Spleen (tissue), 11 donors: ENCODE measurements at regions not wholly inside any gene's neighbourhood (a gene's known extent, or its start where the extent isn't known, plus 50 kb on each side); places are given as distances from the start of the nearest gene placed in this dataset.

Experiments used
- DNase-seq: peaks from one replicate; pipeline ENCODE4 v3.0.0-alpha.2; 2020
- H3K27ac ChIP-seq, 8 donors: fragments of 200-600 bp; sonication (generic) in 7 of 8; 1 replicate in 4 of 8; 2 replicates in 4 of 8; pipeline versions ENCODE4 v1.5.0 to v1.8.0; 2016 to 2021; ENCODE audit warnings: inconsistent platforms in 4 of 8, mild to moderate bottlenecking in 4 of 8, moderate library complexity in 1 of 8
- H3K27me3 ChIP-seq, 7 donors: fragments of 200-600 bp; sonication (generic) in 6 of 7; replicated peaks in 1 of 7; 1 replicate in 4 of 7; 2 replicates in 3 of 7; pipeline versions ENCODE4 v1.5.0 to v1.8.0; 2016 to 2021; ENCODE audit warnings: inconsistent platforms in 3 of 7, mild to moderate bottlenecking in 1 of 7
- H3K36me3 ChIP-seq, 6 donors: fragments of 200-600 bp; sonication (generic) in 5 of 6; 1 replicate in 4 of 6; 2 replicates in 2 of 6; pipeline versions ENCODE4 v1.5.0 to v1.8.0; 2016 to 2021; ENCODE audit warnings: inconsistent platforms in 2 of 6
- H3K4me1 ChIP-seq, 6 donors: fragments of 200-600 bp; sonication (generic) in 5 of 6; 1 replicate in 3 of 6; 2 replicates in 3 of 6; pipeline versions ENCODE4 v1.5.0 to v1.8.0; 2016 to 2021; ENCODE audit warnings: inconsistent platforms in 3 of 6
- H3K4me3 ChIP-seq, 8 donors: fragments of 200-600 bp; sonication (generic) in 7 of 8; 1 replicate in 4 of 8; 2 replicates in 4 of 8; pipeline versions ENCODE4 v1.5.0 to v1.8.0; 2016 to 2021; ENCODE audit warnings: inconsistent platforms in 4 of 8, mild to moderate bottlenecking in 4 of 8, moderate library complexity in 2 of 8
- H3K9me3 ChIP-seq, 8 donors: fragments of 200-600 bp; sonication (generic) in 7 of 8; 1 replicate in 4 of 8; 2 replicates in 4 of 8; pipeline versions ENCODE4 v1.5.0 to v1.8.0; 2016 to 2021; ENCODE audit warnings: inconsistent platforms in 4 of 8
- CTCF ChIP-seq, 11 experiments: fragments of 200-600 bp in 7 of 11; fragments of 450-650 bp in 4 of 11; sonication (generic) in 4 of 11; IDR thresholded peaks in 8 of 11; conservative IDR thresholded peaks in 3 of 11; 1 replicate in 7 of 11; 2 replicates in 4 of 11; pipeline versions ENCODE4 v1.4.0 to v1.8.0; 2016 to 2021; ENCODE audit warnings: antibody characterized with exemption in 11 of 11, inconsistent platforms in 4 of 11, mild to moderate bottlenecking in 1 of 11
- POLR2A ChIP-seq, 3 donors: fragments of 450-650 bp; IDR thresholded peaks; one replicate each; pipeline ENCODE4 v1.5.1; 2017; ENCODE audit warnings: antibody characterized with exemption in 3 of 3, mild to moderate bottlenecking in 1 of 3
- POLR2AphosphoS5 ChIP-seq, 3 donors: sonication (generic); formaldehyde crosslinking; IDR thresholded peaks; one replicate each; pipeline ENCODE4 v1.5.1; 2017; ENCODE audit warnings: antibody characterized with exemption in 3 of 3
- WGBS, 5 donors: extraction: QIAGEN DNeasy Blood & Tissue Kit in 3 of 5; methylation state at CpG; one replicate each; pipeline versions ENCODE4 v1.1.5 to v1.1.7; 2013 to 2018; 5-methylcytosine and 5-hydroxymethylcytosine counted together
- intact Hi-C: fragments of 100-400 bp; cut with DNase I; formaldehyde crosslinking; loops from one replicate; pipeline ENCODE4 v1.15.0; 2023; ENCODE audit warnings: low total_unique reads
- donor health status: healthy with polysubstance abuse.
- donor health status: DM: no; HTN: no; CAD: no; lungs with moderate emphysema.
- donor health status: DM: no; HTN: no; CAD: no.
- donor health status: Bipolar disorder and iron deficiency.
- donor health status: healthy.
- donor health status: DM: no; HTN: no; CAD: no.
- donor health status: DM: yes; HTN: yes; CAD: no.

GRCh38 chr2:120677696-120678247 is 57.9 kb upstream of the GLI2 start:
- TF ChIP-seq POLR2AphosphoS5 (IDR thresholded peaks at IDR 0.05): no peak
- TF ChIP-seq POLR2A (IDR thresholded peaks at IDR 0.05): no peak
- TF ChIP-seq CTCF (IDR thresholded peaks at IDR 0.05 in 8 of 11, conservative IDR thresholded peaks at IDR 0.05 in 3 of 11): no peak
- Histone ChIP-seq H3K27ac (no peak overlapping the region), H3K4me3 (no peak overlapping the region), H3K9me3 (no peaks in the 10 kb centered on the region), H3K36me3 (no peaks in the 10 kb centered on the region), H3K27me3 (peaks cover 0 to 88% (median 22%) of the 10 kb centered on the region in 7 donors), H3K4me1 (peaks cover 0 to 6% (median 3%) of the 10 kb centered on the region in 6 donors)
- 67 to 86% (median 75%) methylated on average over 4 of the region's 4 CpGs for WGBS, 5 donors
- intact Hi-C loops: loop anchor here (5.0 kb wide), 1 partner anchor 335 kb away; no protein-coding TSS in a partner anchor
- no peak for DNase-seq

- Histone ChIP-seq H3K27me3 (peaks cover 0 to 88% (median 22%) of the 10 kb centered on the region in 7 donors), H3K9me3 (no peaks in the 10 kb centered on the region), H3K27ac (no peak overlapping the region), H3K36me3 (no peaks in the 10 kb centered on the region), H3K4me1 (peaks cover 0 to 6% (median 3%) of the 10 kb centered on the region in 6 donors), H3K4me3 (no peak overlapping the region)
- intact Hi-C loops: loop anchor here (5.0 kb wide), 1 partner anchor 336 kb away; no protein-coding TSS in a partner anchor
- peak; percentile 38 for DNase-seq
- no peak for TF ChIP-seq CTCF (IDR thresholded peaks at IDR 0.05 in 8 of 11, conservative IDR thresholded peaks at IDR 0.05 in 3 of 11)
- no peak for TF ChIP-seq POLR2A (IDR thresholded peaks at IDR 0.05)
- TF ChIP-seq POLR2AphosphoS5 (IDR thresholded peaks at IDR 0.05): no peak
- 53 to 79% (median 69%) methylated on average over 6 to 7 of the region's 7 CpGs for WGBS, 5 donors
These were observed 57.4 kb upstream of the GLI2 start for GRCh38 chr2:120678251-120678650.

- H3K4me1 ChIP-seq: peaks cover 0 to 6% (median 3%) of the 10 kb centered on the region in 6 donors
- no peaks in the 10 kb centered on the region for H3K36me3 ChIP-seq
- H3K27ac ChIP-seq: no peak overlapping the region
- TF ChIP-seq POLR2A (IDR thresholded peaks at IDR 0.05): no peak
- no peak for TF ChIP-seq POLR2AphosphoS5 (IDR thresholded peaks at IDR 0.05)
- no peak for TF ChIP-seq CTCF (IDR thresholded peaks at IDR 0.05 in 8 of 11, conservative IDR thresholded peaks at IDR 0.05 in 3 of 11)
- WGBS, 5 donors: 32 to 61% (median 42%) methylated on average over 7 of the region's 7 CpGs
- peak; percentile 62 for DNase-seq
- H3K27me3 ChIP-seq: peaks cover 0 to 88% (median 22%) of the 10 kb centered on the region in 7 donors
- H3K9me3 ChIP-seq: no peaks in the 10 kb centered on the region
- no peak overlapping the region for H3K4me3 ChIP-seq
- intact Hi-C loops: loop anchor here (5.0 kb wide), 1 partner anchor 337 kb away; no protein-coding TSS in a partner anchor
These were observed 56.7 kb upstream of the GLI2 start for GRCh38 chr2:120678926-120679325.

- Histone ChIP-seq H3K36me3 (no peaks in the 10 kb centered on the region), H3K27ac (no peak overlapping the region), H3K4me1 (peaks cover 0 to 6% (median 3%) of the 10 kb centered on the region in 6 donors), H3K27me3 (peaks cover 0 to 88% (median 22%) of the 10 kb centered on the region in 7 donors), H3K4me3 (no peak overlapping the region), H3K9me3 (no peaks in the 10 kb centered on the region)
- DNase-seq: peak; percentile 55
- WGBS, 5 donors: 85 to 93% (median 93%) methylated on average over 6 to 9 of the region's 9 CpGs
- TF ChIP-seq POLR2AphosphoS5 (IDR thresholded peaks at IDR 0.05): no peak
- TF ChIP-seq CTCF (IDR thresholded peaks at IDR 0.05 in 8 of 11, conservative IDR thresholded peaks at IDR 0.05 in 3 of 11): no peak
- TF ChIP-seq POLR2A (IDR thresholded peaks at IDR 0.05): no peak
- intact Hi-C loops: loop anchor here (5.0 kb wide), 1 partner anchor 337 kb away; no protein-coding TSS in a partner anchor
These were observed 56.1 kb upstream of the GLI2 start for GRCh38 chr2:120679526-120679925.
